Uterus (tissue), 3 donors: ENCODE measurements at regions not wholly inside any gene's neighbourhood (a gene's known extent, or its start where the extent isn't known, plus 50 kb on each side); places are given as distances from the start of the nearest gene placed in this dataset.

Experiments used
- DNase-seq, 2 donors: peaks; one replicate each; pipeline ENCODE4 v3.0.0-alpha.2; 2019 to 2020
- H3K27ac ChIP-seq, 2 donors: fragments of 200-600 bp; sonication (generic); 1 replicate in 1 of 2; 2 replicates in 1 of 2; pipeline ENCODE4 v1.5.1; 2016 to 2018
- H3K27me3 ChIP-seq, 2 donors: fragments of 200-600 bp; sonication (generic); one replicate each; pipeline ENCODE4 v1.5.1; 2018 to 2019; ENCODE audit warnings: control low read depth in 1 of 2
- H3K36me3 ChIP-seq, 2 donors: fragments of 200-600 bp; sonication (generic); one replicate each; pipeline ENCODE4 v1.5.1; 2019; ENCODE audit warnings: control low read depth in 1 of 2
- H3K4me1 ChIP-seq, 2 donors: fragments of 200-600 bp; sonication (generic); one replicate each; pipeline ENCODE4 v1.5.1; 2018 to 2019; ENCODE audit warnings: control low read depth in 1 of 2
- H3K4me3 ChIP-seq, 2 donors: fragments of 200-600 bp; sonication (generic); 1 replicate in 1 of 2; 2 replicates in 1 of 2; pipeline ENCODE4 v1.5.1; 2018 to 2019; ENCODE audit warnings: mild to moderate bottlenecking in 1 of 2
- H3K9me3 ChIP-seq, 2 donors: fragments of 200-600 bp; sonication (generic); one replicate each; pipeline ENCODE4 v1.5.1; 2019; ENCODE audit warnings: control low read depth in 1 of 2
- CTCF ChIP-seq, 4 experiments: fragments of 200-600 bp in 2 of 4; fragments of 450-650 bp in 2 of 4; sonication (generic) in 2 of 4; IDR thresholded peaks; one replicate each; pipeline ENCODE4 v1.5.1; 2016 to 2019; ENCODE audit warnings: antibody characterized with exemption in 4 of 4, mild to moderate bottlenecking in 2 of 4, moderate library complexity in 1 of 4
- POLR2A ChIP-seq, 2 donors: fragments of 450-650 bp; IDR thresholded peaks; one replicate each; pipeline ENCODE4 v1.6.1; 2016; ENCODE audit warnings: antibody characterized with exemption in 2 of 2, mild to moderate bottlenecking in 1 of 2, moderate library complexity in 1 of 2
- intact Hi-C: fragments of 100-400 bp; cut with DNase I; formaldehyde crosslinking; loops from one replicate; pipeline ENCODE4 v1.15.1; 2023; ENCODE audit warnings: low total_unique reads
- donor health status: DM: yes; HTN: yes; CAD: no.

GRCh38 chr5:8291641-8292040 lies 422.7 kb downstream of the MTRR start:
- DNase-seq: no peak
- Histone ChIP-seq H3K4me3 (no peak overlapping the region), H3K27me3 (no peaks in the 10 kb centered on the region), H3K36me3 (no peaks in the 10 kb centered on the region), H3K9me3 (no peaks in the 10 kb centered on the region), H3K4me1 (no peaks in the 10 kb centered on the region), H3K27ac (no peak overlapping the region)
- no peak for TF ChIP-seq POLR2A (IDR thresholded peaks at IDR 0.05)
- no peak for TF ChIP-seq CTCF (IDR thresholded peaks at IDR 0.05)
- intact Hi-C loops: no loop called here

GRCh38 chr5:8295141-8295540 lies 426.2 kb downstream of the MTRR start:
- Histone ChIP-seq H3K27ac (no peak overlapping the region), H3K27me3 (no peaks in the 10 kb centered on the region), H3K4me3 (no peak overlapping the region), H3K9me3 (no peaks in the 10 kb centered on the region), H3K36me3 (no peaks in the 10 kb centered on the region), H3K4me1 (no peaks in the 10 kb centered on the region)
- DNase-seq: no peak
- intact Hi-C loops: no loop called here
- TF ChIP-seq POLR2A (IDR thresholded peaks at IDR 0.05) (no peak), CTCF (IDR thresholded peaks at IDR 0.05) (no peak)

- no peak overlapping the region for H3K27ac ChIP-seq
- intact Hi-C loops: no loop called here
- H3K4me3 ChIP-seq: no peak overlapping the region
- no peaks in the 10 kb centered on the region for H3K27me3 ChIP-seq
- DNase-seq: no peak
- H3K9me3 ChIP-seq: no peaks in the 10 kb centered on the region
- no peaks in the 10 kb centered on the region for H3K4me1 ChIP-seq
- no peaks in the 10 kb centered on the region for H3K36me3 ChIP-seq
- TF ChIP-seq CTCF (IDR thresholded peaks at IDR 0.05): no peak
- TF ChIP-seq POLR2A (IDR thresholded peaks at IDR 0.05): no peak
Observed at GRCh38 chr5:8299716-8300115, 430.8 kb downstream of the MTRR start.

GRCh38 chr5:8304341-8304740 lies 435.4 kb downstream of the MTRR start:
- TF ChIP-seq POLR2A (IDR thresholded peaks at IDR 0.05) (no peak), CTCF (IDR thresholded peaks at IDR 0.05) (no peak)
- Histone ChIP-seq H3K4me3 (no peak overlapping the region), H3K36me3 (no peaks in the 10 kb centered on the region), H3K9me3 (no peaks in the 10 kb centered on the region), H3K27me3 (no peaks in the 10 kb centered on the region), H3K4me1 (no peaks in the 10 kb centered on the region), H3K27ac (no peak overlapping the region)
- DNase-seq: no peak
- intact Hi-C loops: no loop called here

GRCh38 chr5:8306288-8306896 lies 437.4 kb downstream of the MTRR start:
- no peak for TF ChIP-seq POLR2A (IDR thresholded peaks at IDR 0.05)
- TF ChIP-seq CTCF (IDR thresholded peaks at IDR 0.05): no peak
- Histone ChIP-seq H3K4me1 (no peaks in the 10 kb centered on the region), H3K4me3 (no peak overlapping the region), H3K36me3 (no peaks in the 10 kb centered on the region), H3K9me3 (no peaks in the 10 kb centered on the region), H3K27me3 (no peaks in the 10 kb centered on the region), H3K27ac (no peak overlapping the region)
- intact Hi-C loops: no loop called here
- no peak for DNase-seq
